SH-SY5Y (cell line): ENCODE measurements at regions not wholly inside any gene's neighbourhood (a gene's known extent, or its start where the extent isn't known, plus 50 kb on each side); places are given as distances from the start of the nearest gene placed in this dataset.
A peak's percentile ranks its signal among the peaks of the same experiment; 100 is the strongest.

ENCODE experiments used
- GATA2 ChIP-seq: IDR thresholded peaks from 2 replicates; pipeline ENCODE4 v1.6.1; 2011; ENCODE audit warnings: mild to moderate bottlenecking, low read depth, low read length
- GATA3 ChIP-seq: IDR thresholded peaks from 2 replicates; pipeline ENCODE4 v1.6.1; 2011; ENCODE audit warnings: low read depth, mild to moderate bottlenecking, low read length, moderate library complexity

DNA sequence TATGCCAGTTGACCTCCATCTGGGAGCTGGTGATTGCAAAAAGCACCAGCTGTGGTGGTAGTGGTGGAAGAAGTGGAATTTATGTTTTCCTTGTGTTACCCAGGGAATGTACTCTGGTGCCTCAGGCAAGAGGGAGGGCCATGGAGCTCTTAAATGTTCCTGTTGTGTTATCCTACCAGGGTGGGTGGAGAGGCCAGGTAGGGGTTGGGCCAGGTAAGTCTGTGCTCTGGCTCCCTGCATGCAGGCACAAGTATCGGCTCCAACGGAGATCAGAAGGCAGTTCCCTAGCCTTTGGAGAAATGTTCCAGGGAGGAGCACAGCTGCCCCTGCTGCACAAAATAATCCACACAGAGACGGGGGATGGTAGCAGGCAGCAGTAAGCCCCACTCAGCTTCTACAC is 419.3 kb upstream of the EYS start:
- TF ChIP-seq GATA2, result no peak
- TF ChIP-seq GATA3, result no peak

- TF ChIP-seq GATA3 (no peak), GATA2 (no peak)
Measured at GRCh38 chr6:66103954-66104353, 396.9 kb upstream of the EYS start.

GRCh38 chr6:66103354-66103753 is 396.3 kb upstream of the EYS start:
- no peak for TF ChIP-seq GATA2
- no peak for TF ChIP-seq GATA3

GRCh38 chr6:66096679-66097078 is 389.7 kb upstream of the EYS start:
- TF ChIP-seq GATA3 (no peak), GATA2 (no peak)

DNA sequence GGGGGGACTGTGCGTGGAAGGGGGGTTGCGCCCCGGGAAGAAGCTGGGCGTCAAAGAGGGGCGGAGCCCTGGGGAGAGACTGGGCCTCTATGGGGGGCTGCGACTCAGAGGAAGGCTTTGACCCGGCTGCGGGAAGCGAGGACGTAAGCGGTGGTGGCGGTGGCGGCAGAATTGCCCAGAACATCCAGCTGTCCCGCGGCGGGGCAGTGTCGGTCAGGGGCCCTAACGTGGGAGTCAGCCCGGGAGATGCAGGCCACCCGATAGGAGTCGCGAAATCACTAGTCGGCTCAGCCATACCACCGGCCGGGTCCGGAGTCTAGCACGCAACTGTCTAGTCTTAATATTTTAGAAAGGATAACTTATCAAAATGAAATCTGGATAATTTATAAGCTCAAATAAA is 387.6 kb upstream of the EYS start:
- TF ChIP-seq GATA3 (no peak), GATA2 (no peak)

DNA sequence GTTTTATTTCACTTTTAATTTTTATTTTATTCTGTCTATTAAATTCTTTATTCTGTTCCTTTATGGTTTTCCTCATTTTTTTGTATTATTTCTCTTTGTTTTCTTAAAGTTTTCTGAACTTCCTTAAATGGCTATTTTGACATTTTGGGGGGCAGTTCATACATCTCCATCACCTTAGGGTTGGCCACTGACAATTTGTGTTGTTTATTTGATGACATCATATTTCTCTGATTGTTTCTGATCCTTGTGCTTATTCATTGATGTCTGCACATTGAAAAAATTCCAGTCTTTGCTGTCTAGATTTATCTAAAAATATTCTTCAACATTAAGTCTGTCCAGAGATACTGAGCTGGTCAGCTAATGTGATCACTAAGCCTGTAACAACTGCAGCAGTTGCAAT is 379.5 kb upstream of the EYS start:
- TF ChIP-seq GATA2, result no peak
- TF ChIP-seq GATA3, result no peak

DNA sequence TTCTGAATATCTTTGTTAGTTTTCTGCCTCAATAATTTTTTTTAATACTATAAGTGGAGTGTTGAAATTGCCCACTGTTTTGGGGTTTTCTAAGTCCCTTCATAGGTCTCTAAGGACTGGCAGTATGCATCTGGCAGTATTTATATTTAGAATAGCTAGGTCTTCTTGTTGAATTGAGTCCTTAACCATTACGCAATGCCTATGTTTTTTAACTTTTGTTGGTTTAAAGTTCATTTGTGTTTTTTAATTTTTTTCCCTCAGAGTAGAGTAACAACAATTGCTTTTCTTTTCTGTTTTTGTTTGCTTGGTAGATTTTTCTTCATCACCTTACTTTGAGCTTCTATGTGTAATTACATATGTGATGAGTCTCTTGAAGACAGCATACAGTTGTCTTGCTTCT is 375.9 kb upstream of the EYS start:
- TF ChIP-seq GATA2, result no peak
- no peak for TF ChIP-seq GATA3

- no peak for TF ChIP-seq GATA3
- TF ChIP-seq GATA2, result no peak
Measured at GRCh38 chr6:66068907-66069306, 361.9 kb upstream of the EYS start.

DNA sequence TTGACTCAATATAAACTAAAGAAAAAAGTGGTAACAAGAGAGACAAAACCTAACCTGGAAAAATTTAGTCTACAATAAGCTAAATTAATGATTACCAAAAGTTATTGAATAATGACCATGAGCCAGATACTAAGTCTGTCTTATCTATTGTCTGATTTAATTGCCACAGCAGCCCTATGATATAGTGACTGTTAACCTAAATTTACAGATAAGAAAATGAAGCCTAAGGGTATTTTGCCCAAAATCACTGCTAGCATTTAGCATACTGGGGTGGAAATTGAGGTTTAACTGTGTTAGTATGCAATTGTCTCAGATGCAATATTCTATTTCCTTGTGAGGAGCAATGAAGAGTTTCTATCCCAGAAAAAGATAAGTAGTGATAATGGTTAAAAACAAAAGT is 361.0 kb upstream of the EYS start:
- TF ChIP-seq GATA3, result peak; percentile 68
- peak; percentile 26; the same call in 1 of the 2 replicates for TF ChIP-seq GATA2

DNA sequence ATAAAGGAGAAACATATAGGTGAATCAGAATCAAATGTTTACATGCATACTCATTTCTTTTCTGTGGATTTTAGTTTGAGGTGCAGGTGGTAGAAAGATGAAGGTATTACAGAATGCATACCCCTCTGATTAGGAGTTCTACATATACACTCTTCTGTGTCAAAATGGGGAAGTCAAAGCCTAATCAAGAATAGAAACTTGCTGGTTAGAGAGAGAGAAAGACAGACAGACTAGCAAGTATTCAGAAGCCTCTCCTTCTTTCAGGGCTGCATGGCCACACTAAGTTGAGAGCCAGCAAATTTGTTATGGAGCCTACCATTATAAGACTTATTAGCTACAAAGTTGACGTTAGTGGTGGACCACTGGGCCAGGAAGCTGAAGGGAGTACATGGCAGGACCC is 358.3 kb upstream of the EYS start:
- TF ChIP-seq GATA2, result no peak
- TF ChIP-seq GATA3, result no peak

DNA sequence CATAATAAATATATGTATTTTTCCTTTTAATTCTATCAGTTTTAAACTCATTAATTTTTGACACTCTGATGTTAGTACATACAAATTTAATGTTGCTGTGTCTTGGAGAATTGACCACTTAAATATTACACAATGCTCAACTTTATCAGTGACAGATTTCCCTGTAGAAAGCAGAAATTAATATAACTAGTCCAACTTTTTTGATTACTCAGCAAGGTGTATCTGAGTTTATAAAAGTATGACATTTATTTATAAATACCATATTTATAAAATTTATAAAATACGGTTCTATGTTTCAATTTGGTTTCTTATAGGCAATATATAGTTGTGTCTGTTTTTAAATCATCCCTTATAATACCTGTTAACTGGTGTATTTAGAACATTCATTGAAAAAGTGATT is 350.0 kb upstream of the EYS start:
- no peak for TF ChIP-seq GATA3
- no peak for TF ChIP-seq GATA2

GRCh38 chr6:66054967-66055366 is 347.9 kb upstream of the EYS start:
- TF ChIP-seq GATA3 (no peak), GATA2 (no peak)

- TF ChIP-seq GATA3 (no peak), GATA2 (no peak)
Measured at GRCh38 chr6:66051812-66052211, 344.8 kb upstream of the EYS start.

GRCh38 chr6:66048684-66049474 is 341.9 kb upstream of the EYS start:
- TF ChIP-seq GATA2 (no peak), GATA3 (no peak)

GRCh38 chr6:66032626-66033025 is 325.6 kb upstream of the EYS start:
- TF ChIP-seq GATA2, result no peak
- TF ChIP-seq GATA3, result no peak

DNA sequence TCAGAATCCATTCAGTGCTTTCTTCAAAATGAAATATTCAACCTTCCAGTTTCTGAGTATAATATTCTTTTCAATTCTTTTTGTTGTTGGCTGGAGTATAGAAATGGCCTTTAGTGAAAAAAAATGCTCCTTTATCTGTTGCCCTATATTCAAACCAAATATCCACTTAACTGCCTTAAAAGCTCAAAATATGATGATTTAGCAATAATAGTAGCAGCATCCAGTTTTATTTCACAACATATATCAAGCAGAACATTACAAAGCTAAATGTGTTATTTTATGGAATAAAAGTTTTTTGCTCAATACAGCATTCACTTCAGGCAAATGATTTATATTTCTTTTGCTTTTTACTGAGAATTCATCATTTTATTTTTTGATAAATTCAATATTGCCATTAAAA is 322.4 kb upstream of the EYS start:
- TF ChIP-seq GATA2, result no peak
- no peak for TF ChIP-seq GATA3
